ENCODE measurements at regions not wholly inside any gene's neighbourhood (a gene's known extent, or its start where the extent isn't known, plus 50 kb on each side); places are given as distances from the start of the nearest gene placed in this dataset.

- no peaks in the 10 kb centered on the region for H3K9me3 ChIP-seq
- no peak overlapping the region for H3K27ac ChIP-seq
- no peak overlapping the region for H3K4me3 ChIP-seq
- TF ChIP-seq POLR2A (IDR thresholded peaks at IDR 0.05), result no peak
- TF ChIP-seq, protein P1, sequence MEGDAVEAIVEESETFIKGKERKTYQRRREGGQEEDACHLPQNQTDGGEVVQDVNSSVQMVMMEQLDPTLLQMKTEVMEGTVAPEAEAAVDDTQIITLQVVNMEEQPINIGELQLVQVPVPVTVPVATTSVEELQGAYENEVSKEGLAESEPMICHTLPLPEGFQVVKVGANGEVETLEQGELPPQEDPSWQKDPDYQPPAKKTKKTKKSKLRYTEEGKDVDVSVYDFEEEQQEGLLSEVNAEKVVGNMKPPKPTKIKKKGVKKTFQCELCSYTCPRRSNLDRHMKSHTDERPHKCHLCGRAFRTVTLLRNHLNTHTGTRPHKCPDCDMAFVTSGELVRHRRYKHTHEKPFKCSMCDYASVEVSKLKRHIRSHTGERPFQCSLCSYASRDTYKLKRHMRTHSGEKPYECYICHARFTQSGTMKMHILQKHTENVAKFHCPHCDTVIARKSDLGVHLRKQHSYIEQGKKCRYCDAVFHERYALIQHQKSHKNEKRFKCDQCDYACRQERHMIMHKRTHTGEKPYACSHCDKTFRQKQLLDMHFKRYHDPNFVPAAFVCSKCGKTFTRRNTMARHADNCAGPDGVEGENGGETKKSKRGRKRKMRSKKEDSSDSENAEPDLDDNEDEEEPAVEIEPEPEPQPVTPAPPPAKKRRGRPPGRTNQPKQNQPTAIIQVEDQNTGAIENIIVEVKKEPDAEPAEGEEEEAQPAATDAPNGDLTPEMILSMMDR (IDR thresholded peaks at IDR 0.05), result no peak
- 69 to 79% methylated on average over 7 of the region's 7 CpGs for WGBS, 2 donors
- H3K27me3 ChIP-seq, result no peaks in the 10 kb centered on the region
- no peak for DNase-seq
- peaks cover 2% of the 10 kb centered on the region for H3K4me1 ChIP-seq
- intact Hi-C loops (cut with DNase I; ENCODE audit: low total_unique reads), result no loop called here
- no peaks in the 10 kb centered on the region for H3K36me3 ChIP-seq (ENCODE audit: low read depth, missing control alignments)
Measured at GRCh38 chr6:168154263-168154917, 75.4 kb upstream of the FRMD1 start.

DNA sequence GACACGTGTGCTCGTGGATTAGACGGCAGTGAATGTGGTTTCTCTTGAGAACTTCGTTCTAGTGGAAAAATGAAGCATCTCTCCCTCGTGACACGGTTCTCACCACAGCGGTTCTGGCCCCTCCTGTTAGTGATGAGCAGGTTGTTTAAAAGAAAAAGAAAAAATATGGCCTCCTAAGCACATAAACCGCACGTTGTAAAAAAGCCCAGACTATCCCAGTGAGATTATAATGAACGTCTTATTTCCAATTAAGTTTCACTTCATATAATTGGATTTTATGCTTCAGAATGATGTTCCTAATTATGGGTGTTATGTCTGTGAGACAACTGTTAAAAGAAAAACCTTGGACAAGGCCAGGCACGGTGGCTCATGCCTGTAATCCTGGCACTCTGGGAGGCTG is 74.5 kb upstream of the FRMD1 start:
- Histone ChIP-seq H3K27ac (no peak overlapping the region), H3K27me3 (no peaks in the 10 kb centered on the region), H3K36me3 (ENCODE audit: low read depth, missing control alignments) (no peaks in the 10 kb centered on the region), H3K9me3 (no peaks in the 10 kb centered on the region), H3K4me3 (no peak overlapping the region), H3K4me1 (peaks cover 2% of the 10 kb centered on the region)
- TF ChIP-seq, protein P1 (IDR thresholded peaks at IDR 0.05), result no peak
- TF ChIP-seq POLR2A (IDR thresholded peaks at IDR 0.05), result no peak
- DNase-seq, result no peak
- 79 to 87% methylated on average over 11 of the region's 11 CpGs for WGBS, 2 donors
- intact Hi-C loops (cut with DNase I; ENCODE audit: low total_unique reads), result no loop called here

- DNase-seq, result no peak
- H3K27ac ChIP-seq, result no peak overlapping the region
- H3K27me3 ChIP-seq, result no peaks in the 10 kb centered on the region
- WGBS, 2 donors, result 42 to 49% methylated on average over 5 to 6 of the region's 6 CpGs
- peaks cover 2% of the 10 kb centered on the region for H3K4me1 ChIP-seq
- TF ChIP-seq POLR2A (IDR thresholded peaks at IDR 0.05), result no peak
- TF ChIP-seq, protein P1 (IDR thresholded peaks at IDR 0.05), result no peak
- intact Hi-C loops (cut with DNase I; ENCODE audit: low total_unique reads), result no loop called here
- no peak overlapping the region for H3K4me3 ChIP-seq
- H3K9me3 ChIP-seq, result no peaks in the 10 kb centered on the region
- H3K36me3 ChIP-seq (ENCODE audit: low read depth, missing control alignments), result no peaks in the 10 kb centered on the region
Measured at GRCh38 chr6:168152980-168153379, 74.0 kb upstream of the FRMD1 start.

GRCh38 chr6:168152306-168152963 is 73.4 kb upstream of the FRMD1 start:
- H3K9me3 ChIP-seq, result no peaks in the 10 kb centered on the region
- DNase-seq, result no peak
- H3K27ac ChIP-seq, result no peak overlapping the region
- intact Hi-C loops (cut with DNase I; ENCODE audit: low total_unique reads), result no loop called here
- 79 to 87% methylated on average over 15 to 18 of the region's 18 CpGs for WGBS, 2 donors
- no peaks in the 10 kb centered on the region for H3K4me1 ChIP-seq
- TF ChIP-seq POLR2A (IDR thresholded peaks at IDR 0.05), result no peak
- TF ChIP-seq, protein P1 (IDR thresholded peaks at IDR 0.05), result no peak
- H3K36me3 ChIP-seq (ENCODE audit: low read depth, missing control alignments), result no peaks in the 10 kb centered on the region
- no peak overlapping the region for H3K4me3 ChIP-seq
- H3K27me3 ChIP-seq, result no peaks in the 10 kb centered on the region

Data from testis (tissue), 2 donors.